HEK293T (cell line): ENCODE measurements at regions not wholly inside any gene's neighbourhood (a gene's known extent, or its start where the extent isn't known, plus 50 kb on each side); places are given as distances from the start of the nearest gene placed in this dataset.

ENCODE experiments used
- ARNT ChIP-seq: fragments of 450-650 bp; IDR thresholded peaks from 2 replicates; pipeline ENCODE4 v1.6.1; 2017; ENCODE audit warnings: mild to moderate bottlenecking
- BHLHE40 ChIP-seq: fragments of 450-650 bp; IDR thresholded peaks from 2 replicates; pipeline ENCODE4 v1.6.1; 2016; ENCODE audit warnings: mild to moderate bottlenecking, moderate library complexity, borderline replicate concordance
- FOXA1 ChIP-seq: fragments of 450-650 bp; IDR thresholded peaks from 2 replicates; pipeline ENCODE4 v1.6.1; 2016; ENCODE audit warnings: mild to moderate bottlenecking
- FOXM1 ChIP-seq: fragments of 450-650 bp; IDR thresholded peaks from 2 replicates; pipeline ENCODE4 v1.6.1; 2017; ENCODE audit warnings: mild to moderate bottlenecking, borderline replicate concordance
- LEF1 ChIP-seq: fragments of 450-650 bp; IDR thresholded peaks from 2 replicates; pipeline ENCODE4 v1.6.1; 2017; ENCODE audit warnings: mild to moderate bottlenecking, borderline replicate concordance
- PKNOX1 ChIP-seq: fragments of 450-650 bp; IDR thresholded peaks from 2 replicates; pipeline ENCODE4 v1.6.1; 2016
- SP1 ChIP-seq: fragments of 450-650 bp; IDR thresholded peaks from 2 replicates; pipeline ENCODE4 v1.6.1; 2017
- SUZ12 ChIP-seq: fragments of 450-650 bp; IDR thresholded peaks from 2 replicates; pipeline ENCODE4 v1.6.1; 2016; ENCODE audit warnings: mild to moderate bottlenecking

GRCh38 chr12:33942172-33942571 lies 80.1 kb upstream of the ALG10 start:
- TF ChIP-seq SP1 (no peak), FOXM1 (no peak), SUZ12 (no peak), BHLHE40 (no peak), LEF1 (no peak), PKNOX1 (no peak), ARNT (no peak), FOXA1 (no peak)
